ENCODE measurements at regions not wholly inside any gene's neighbourhood (a gene's known extent, or its start where the extent isn't known, plus 50 kb on each side); places are given as distances from the start of the nearest gene placed in this dataset.

DNA sequence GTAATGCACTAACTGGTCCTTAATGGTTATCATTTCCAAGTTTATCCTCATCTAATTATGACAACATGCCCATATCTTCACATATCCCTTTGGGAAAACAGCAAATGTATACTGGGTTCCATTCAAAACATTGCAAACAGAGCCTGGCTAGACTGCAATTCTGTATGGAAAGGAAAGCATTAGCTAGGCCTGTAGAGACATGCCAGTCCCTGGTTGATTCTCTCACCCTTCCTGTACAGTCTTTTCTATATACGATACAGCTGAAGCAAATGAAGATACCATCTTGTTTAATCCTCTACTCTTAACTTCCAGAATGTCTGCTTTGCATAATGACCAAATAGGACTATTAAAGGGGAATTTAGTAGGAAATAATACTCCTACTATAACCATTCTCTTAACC lies 294.4 kb upstream of the MC4R start:
- no peak overlapping the region for H3K27ac Mint-ChIP-seq
- H3K9me3 Mint-ChIP-seq, result peaks cover 7 to 8% of the 10 kb centered on the region in 2 donors
- no peaks in the 10 kb centered on the region for H3K27me3 Mint-ChIP-seq
- DNase-seq, result no peak
- no peak for ATAC-seq
- no peak overlapping the region for H3K4me3 Mint-ChIP-seq
- no peaks in the 10 kb centered on the region for H3K4me1 Mint-ChIP-seq

DNA sequence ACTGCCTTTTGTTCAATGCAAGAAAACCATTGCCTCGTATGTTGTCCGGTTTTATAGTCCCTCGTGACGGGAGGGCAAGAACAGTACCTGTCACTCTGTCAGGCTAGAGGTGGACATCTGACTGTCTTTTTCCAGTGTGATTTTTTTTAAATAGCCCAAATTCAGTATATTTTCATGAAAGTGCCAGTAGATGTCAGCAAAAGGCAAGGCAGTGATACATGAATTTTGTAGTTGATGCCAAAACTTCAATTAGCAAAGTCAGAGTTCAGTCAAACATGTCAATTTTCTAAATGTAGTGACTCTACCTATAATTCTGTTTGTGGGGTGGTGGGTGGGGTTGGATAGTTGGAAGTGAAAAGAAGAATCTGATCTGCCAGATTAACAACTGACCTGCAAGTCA lies 296.0 kb upstream of the MC4R start:
- ATAC-seq, result no peak
- Mint-ChIP-seq H3K27me3 (no peaks in the 10 kb centered on the region), H3K27ac (no peak overlapping the region), H3K4me1 (no peaks in the 10 kb centered on the region), H3K9me3 (peaks cover 7 to 8% of the 10 kb centered on the region in 2 donors), H3K4me3 (no peak overlapping the region)
- no peak for DNase-seq

DNA sequence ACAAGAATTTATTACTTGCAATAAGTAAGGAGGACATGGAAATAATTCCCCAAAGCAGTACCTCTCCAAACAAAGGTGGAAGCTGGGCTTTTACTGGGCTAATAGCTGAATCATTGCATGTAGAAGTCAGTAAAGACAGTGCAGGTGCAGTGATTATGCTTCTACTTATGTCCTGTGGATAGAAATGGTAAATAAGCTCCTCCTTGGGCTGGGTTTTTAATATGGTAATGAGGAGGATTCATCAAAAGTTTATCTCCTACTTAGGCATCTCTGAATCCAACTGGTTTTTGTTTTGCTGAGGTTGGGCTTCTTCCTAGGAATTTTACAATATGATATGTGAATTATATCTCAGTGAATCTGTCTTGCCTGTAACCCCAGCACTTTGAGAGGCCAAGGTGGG lies 297.4 kb upstream of the MC4R start:
- H3K27ac Mint-ChIP-seq, result no peak overlapping the region
- DNase-seq (no peak), ATAC-seq (no peak)
- no peak overlapping the region for H3K4me3 Mint-ChIP-seq
- no peaks in the 10 kb centered on the region for H3K4me1 Mint-ChIP-seq
- no peaks in the 10 kb centered on the region for H3K27me3 Mint-ChIP-seq
- no peaks in the 10 kb centered on the region for H3K9me3 Mint-ChIP-seq

DNA sequence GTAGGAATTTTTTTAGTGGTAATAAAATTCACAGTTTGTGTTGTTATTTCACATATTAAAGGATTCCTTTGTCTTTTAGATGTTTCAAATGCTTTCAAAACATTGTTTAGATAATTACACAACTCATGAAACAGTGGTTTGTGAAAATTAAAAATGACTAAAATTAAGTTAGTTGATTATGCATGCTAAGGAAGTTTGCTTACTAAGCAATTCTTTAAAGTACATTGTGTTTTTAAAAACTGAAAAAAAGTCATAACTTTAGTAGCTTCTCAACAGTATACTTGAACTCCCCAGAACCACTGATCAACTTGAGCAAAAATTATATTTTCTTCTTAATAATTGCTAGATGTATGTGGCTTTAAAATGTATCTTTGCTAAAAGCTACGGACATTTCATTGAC lies 298.4 kb upstream of the MC4R start:
- no peak overlapping the region for H3K27ac Mint-ChIP-seq
- DNase-seq (no peak), ATAC-seq (no peak)
- H3K4me1 Mint-ChIP-seq, result no peaks in the 10 kb centered on the region
- no peaks in the 10 kb centered on the region for H3K27me3 Mint-ChIP-seq
- H3K4me3 Mint-ChIP-seq, result no peak overlapping the region
- no peaks in the 10 kb centered on the region for H3K9me3 Mint-ChIP-seq

DNA sequence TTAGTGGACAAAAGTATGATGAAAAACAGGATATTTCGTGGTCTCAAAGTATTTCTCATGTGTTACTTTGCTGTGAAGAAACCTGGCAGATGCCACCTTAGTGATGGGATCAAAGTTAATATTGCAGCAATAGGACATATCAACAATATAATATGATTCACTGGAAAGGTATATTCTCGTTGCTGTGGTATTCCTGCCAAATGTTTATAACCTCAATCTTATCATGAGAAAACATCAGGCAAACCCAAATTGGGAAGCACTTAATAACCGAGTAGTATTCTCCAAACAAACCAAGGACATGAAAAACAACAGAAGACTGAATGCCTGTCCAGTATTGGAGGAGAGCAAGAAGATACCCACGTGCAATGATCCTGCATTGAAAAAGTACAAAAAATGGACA lies 302.6 kb upstream of the MC4R start:
- DNase-seq (no peak), ATAC-seq (no peak)
- H3K27me3 Mint-ChIP-seq, result no peaks in the 10 kb centered on the region
- H3K4me1 Mint-ChIP-seq, result no peaks in the 10 kb centered on the region
- H3K9me3 Mint-ChIP-seq, result no peaks in the 10 kb centered on the region
- no peak overlapping the region for H3K4me3 Mint-ChIP-seq
- no peak overlapping the region for H3K27ac Mint-ChIP-seq

DNA sequence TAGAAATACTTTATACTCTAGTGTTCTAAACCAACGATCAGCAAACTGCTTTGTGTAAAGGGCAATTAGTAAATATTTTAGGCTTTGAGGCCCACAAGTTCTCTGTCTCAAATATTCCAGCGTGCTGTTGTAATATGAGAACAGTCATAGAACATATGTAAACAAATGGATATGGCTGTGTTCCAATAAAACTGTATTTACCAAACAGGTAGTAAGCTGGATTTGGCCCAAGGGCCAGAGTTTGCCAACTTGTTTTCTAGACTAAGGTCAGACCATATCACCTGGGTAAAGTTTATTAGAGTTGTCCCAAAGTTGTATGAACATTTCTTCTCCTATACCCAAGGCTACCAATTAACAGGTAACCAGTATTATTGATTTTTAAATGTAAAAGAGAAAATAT lies 303.2 kb upstream of the MC4R start:
- DNase-seq (no peak), ATAC-seq (no peak)
- H3K4me1 Mint-ChIP-seq, result no peaks in the 10 kb centered on the region
- no peak overlapping the region for H3K27ac Mint-ChIP-seq
- H3K27me3 Mint-ChIP-seq, result no peaks in the 10 kb centered on the region
- no peaks in the 10 kb centered on the region for H3K9me3 Mint-ChIP-seq
- no peak overlapping the region for H3K4me3 Mint-ChIP-seq

DNA sequence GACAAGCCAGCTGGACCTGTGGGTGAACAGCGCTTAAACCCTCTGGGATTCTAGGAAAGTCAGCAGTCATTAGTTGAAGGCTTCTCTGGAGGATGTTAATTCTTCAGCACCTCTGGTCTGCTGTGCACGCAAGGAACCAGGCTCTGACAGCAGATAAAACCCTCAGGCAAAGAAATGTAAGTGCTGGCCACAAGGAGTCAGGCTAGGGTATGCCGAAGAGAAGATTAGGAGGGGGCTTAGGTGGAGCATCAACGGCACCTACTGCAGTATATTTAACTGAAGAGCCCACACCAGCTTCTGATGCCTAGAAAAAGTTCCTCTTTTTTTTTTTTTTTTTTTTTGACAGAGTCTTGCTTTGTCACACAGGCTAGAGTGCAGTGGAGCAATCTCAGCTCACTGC lies 304.2 kb upstream of the MC4R start:
- ATAC-seq (no peak), DNase-seq (no peak)
- H3K27ac Mint-ChIP-seq, result no peak overlapping the region
- no peaks in the 10 kb centered on the region for H3K27me3 Mint-ChIP-seq
- no peaks in the 10 kb centered on the region for H3K9me3 Mint-ChIP-seq
- H3K4me3 Mint-ChIP-seq, result no peak overlapping the region
- no peaks in the 10 kb centered on the region for H3K4me1 Mint-ChIP-seq

DNA sequence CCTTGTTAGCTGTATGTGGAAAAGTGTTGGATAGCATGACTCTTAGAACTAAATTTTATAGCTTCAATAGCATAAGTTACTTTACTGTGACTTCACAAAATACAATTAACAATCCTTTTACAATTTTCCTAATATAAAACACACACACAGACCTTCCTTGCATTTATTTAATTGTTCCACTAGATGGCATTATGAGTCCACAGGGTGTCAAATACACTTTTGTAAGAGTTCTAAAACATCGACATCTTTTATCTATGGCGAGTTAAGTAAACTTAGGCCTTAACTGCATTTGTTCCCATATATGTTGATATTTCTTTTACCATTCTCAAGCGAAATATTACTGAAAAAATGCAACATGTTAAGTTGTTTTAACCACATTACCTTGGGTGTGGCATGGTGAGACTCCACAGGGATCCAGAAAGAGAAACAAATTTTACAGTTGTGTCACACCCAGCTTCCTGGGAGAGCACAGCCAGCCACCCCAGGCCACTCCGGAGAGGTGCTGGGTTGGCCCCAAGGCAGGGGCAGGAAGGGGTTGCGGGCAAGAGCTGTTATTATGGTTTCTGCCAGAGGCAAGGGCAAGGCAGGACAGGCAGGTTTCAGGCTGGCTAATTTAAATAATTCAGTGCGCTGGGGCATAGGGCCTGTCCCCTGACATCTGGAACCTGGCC lies 312.4 kb upstream of the MC4R start:
- H3K9me3 Mint-ChIP-seq, result no peaks in the 10 kb centered on the region
- no peaks in the 10 kb centered on the region for H3K27me3 Mint-ChIP-seq
- no peaks in the 10 kb centered on the region for H3K4me1 Mint-ChIP-seq
- DNase-seq (no peak), ATAC-seq (no peak)
- no peak overlapping the region for H3K4me3 Mint-ChIP-seq
- no peak overlapping the region for H3K27ac Mint-ChIP-seq

DNA sequence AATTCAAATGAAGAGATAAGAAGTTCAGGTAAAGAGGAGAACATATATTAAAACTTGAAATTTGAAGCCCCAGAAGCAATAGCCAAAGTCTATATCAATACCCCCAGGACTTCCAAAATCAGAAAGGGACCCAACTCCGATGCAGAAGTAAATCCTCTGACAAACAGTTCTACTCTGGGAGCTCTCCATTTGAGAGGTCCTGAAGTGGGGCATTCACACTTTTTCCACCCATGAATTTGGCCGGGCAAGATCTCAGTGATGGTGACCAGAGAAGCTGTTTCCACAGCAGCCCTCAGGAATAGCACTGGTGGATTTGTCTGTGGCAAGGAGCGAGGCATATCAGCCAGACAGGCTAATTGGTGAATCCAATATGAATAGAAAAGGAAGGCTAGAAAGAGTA lies 313.6 kb upstream of the MC4R start:
- DNase-seq, result no peak
- Mint-ChIP-seq H3K4me1 (no peaks in the 10 kb centered on the region), H3K4me3 (no peak overlapping the region), H3K9me3 (no peaks in the 10 kb centered on the region), H3K27ac (no peak overlapping the region), H3K27me3 (no peaks in the 10 kb centered on the region)
- no peak for ATAC-seq

DNA sequence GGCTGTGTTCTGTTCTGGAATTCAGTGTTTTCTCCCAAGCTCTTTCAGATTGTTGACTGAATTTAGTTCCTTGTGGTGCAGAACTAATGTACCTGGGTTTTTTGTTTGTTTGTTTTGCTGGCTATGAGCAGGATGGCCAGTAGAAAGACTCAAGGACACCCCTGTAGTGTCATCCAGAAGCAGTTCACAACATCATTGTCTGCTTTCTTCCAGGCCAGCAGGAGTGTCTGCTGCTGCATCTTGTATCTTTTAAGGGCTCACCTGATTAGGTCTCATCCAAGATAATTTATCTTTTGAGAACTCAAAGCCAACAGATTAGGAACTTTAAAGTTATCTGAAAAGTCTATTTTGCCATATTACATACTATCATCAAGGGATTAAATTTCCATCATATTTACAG lies 318.5 kb upstream of the MC4R start:
- Mint-ChIP-seq H3K9me3 (no peaks in the 10 kb centered on the region), H3K27me3 (no peaks in the 10 kb centered on the region), H3K27ac (no peak overlapping the region), H3K4me1 (no peaks in the 10 kb centered on the region), H3K4me3 (no peak overlapping the region)
- no peak for DNase-seq
- ATAC-seq, result no peak

DNA sequence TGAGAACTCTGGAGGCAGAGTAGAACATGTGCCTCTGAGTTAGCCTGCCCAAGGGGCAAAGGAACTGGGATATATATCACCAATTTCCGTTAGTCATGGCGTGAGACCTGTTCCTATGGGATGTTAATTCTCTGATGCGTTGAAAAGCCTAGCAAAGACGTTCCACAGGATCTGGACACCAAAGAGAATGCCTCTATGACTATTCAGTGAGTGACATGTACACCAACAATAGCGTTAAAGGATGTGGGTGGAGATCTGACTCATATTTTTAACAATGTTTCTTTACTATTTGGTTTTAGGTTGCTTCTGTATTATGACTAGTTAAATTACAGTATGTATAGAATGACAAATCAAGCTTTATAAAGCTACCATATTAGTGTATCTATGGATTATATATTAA lies 320.9 kb upstream of the MC4R start:
- H3K27me3 Mint-ChIP-seq, result no peaks in the 10 kb centered on the region
- H3K27ac Mint-ChIP-seq, result no peak overlapping the region
- no peaks in the 10 kb centered on the region for H3K4me1 Mint-ChIP-seq
- no peak overlapping the region for H3K4me3 Mint-ChIP-seq
- H3K9me3 Mint-ChIP-seq, result no peaks in the 10 kb centered on the region
- ATAC-seq (no peak), DNase-seq (no peak)

DNA sequence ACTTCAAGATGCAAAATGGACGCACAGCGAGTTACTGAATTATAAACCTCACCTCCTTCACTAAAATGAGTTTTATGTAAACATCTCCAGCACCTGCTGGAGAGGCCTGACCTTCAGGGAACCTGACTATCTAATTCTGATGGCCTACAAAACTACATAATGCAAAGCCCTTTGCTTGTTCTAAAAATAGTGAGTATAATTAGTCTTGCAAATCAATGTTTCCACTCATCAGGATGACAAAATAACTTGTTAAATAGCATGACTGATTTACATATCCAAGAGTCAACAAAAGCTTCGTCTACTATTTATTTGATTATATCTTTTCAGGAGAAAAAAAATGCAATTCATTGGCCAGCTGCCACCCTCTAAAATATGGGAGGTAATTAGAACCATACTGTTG lies 326.3 kb upstream of the MC4R start:
- DNase-seq, result no peak
- peaks cover 7 to 8% of the 10 kb centered on the region in 2 donors for H3K9me3 Mint-ChIP-seq
- no peak overlapping the region for H3K4me3 Mint-ChIP-seq
- H3K27me3 Mint-ChIP-seq, result no peaks in the 10 kb centered on the region
- no peak overlapping the region for H3K27ac Mint-ChIP-seq
- H3K4me1 Mint-ChIP-seq, result no peaks in the 10 kb centered on the region
- ATAC-seq, result no peak

DNA sequence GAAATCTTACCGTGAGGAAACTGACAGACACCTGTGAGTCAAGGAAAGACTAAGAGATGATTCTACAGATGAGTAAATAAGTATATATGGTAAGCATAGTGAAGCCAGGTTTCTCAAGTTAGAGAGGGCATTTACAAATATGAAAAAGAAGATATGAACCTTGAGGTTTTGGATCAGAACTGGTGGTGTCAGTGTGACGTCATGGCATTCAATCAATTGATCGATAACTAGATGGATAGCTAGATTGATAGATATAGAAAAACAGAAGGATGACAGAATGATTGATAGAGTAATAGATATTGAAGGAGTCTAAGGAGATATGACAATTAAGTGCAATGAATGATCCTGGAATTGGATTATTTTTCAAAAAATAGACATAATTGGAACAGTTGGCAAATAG lies 350.2 kb upstream of the MC4R start:
- Mint-ChIP-seq H3K27ac (no peak overlapping the region), H3K27me3 (no peaks in the 10 kb centered on the region), H3K4me1 (no peaks in the 10 kb centered on the region), H3K4me3 (no peak overlapping the region), H3K9me3 (peaks cover 0 to 7% of the 10 kb centered on the region in 2 donors)
- ATAC-seq, result no peak
- DNase-seq, result no peak

DNA sequence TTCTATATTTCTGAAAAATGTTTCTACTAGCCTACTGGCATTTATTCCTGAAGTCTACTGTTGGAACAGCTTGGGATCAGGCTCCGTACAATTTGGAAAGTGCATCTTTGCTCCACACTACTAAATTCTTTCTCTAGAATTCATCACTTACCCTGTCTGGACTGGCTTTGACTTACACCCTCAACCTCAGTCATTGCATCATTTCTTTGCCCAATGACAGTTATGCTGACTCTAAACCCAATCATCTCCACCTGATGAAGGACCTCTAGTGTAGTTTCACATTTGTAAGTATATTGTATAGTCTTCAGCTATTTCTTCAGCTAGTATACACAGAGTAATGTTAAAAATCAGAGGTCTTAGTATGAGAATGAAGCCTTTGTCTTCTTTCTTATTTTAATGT lies 359.6 kb upstream of the MC4R start:
- H3K4me3 Mint-ChIP-seq, result no peak overlapping the region
- peaks cover 5 to 13% of the 10 kb centered on the region in 2 donors for H3K9me3 Mint-ChIP-seq
- no peaks in the 10 kb centered on the region for H3K27me3 Mint-ChIP-seq
- ATAC-seq (no peak), DNase-seq (no peak)
- H3K4me1 Mint-ChIP-seq, result no peaks in the 10 kb centered on the region
- no peak overlapping the region for H3K27ac Mint-ChIP-seq

DNA sequence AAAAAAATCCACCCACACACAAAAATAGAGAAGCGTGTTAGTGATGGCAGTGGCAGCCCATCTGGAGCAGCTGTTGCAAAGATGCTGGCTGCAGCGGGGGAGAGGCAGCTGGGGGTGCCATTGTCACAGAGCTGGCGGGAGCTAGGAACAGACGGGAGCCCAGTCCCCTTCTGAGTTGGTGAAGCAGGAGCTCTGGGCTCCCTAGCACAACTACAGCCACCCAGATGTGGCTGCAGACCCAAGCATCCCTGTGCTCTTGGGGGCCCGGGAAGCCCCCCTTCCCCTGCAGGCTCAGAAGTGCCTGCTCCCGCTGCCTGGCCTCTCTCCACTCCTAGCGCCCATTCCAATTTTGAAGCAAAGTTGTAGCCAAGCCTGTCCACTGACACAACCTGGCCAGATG lies 366.6 kb upstream of the MC4R start:
- H3K4me3 Mint-ChIP-seq, result no peak overlapping the region
- H3K27ac Mint-ChIP-seq, result no peak overlapping the region
- no peak for ATAC-seq

DNA sequence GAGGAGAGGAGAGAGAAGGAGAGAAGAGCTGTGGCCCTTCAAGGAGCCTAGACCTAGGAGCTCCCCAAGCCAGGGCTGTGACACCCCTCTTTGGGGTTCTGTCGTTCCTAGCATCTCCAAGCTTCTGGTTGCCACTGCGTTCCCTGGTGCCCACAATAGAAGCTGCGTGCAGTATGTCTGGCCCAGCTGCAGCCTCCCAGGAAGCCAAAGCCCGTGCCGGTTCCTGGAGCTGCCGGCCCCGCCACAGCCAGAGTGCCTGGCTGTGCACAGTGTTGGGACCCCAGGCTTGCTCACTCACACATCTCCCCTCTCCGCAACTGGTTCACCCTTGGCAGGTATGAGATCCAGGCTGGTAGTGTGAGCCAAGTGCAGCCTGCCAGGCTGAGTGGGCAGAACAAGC lies 367.7 kb upstream of the MC4R start:
- H3K4me3 Mint-ChIP-seq, result no peak overlapping the region
- H3K27me3 Mint-ChIP-seq, result no peaks in the 10 kb centered on the region
- H3K27ac Mint-ChIP-seq, result no peak overlapping the region
- DNase-seq (no peak), ATAC-seq (no peak)
- no peaks in the 10 kb centered on the region for H3K9me3 Mint-ChIP-seq
- no peaks in the 10 kb centered on the region for H3K4me1 Mint-ChIP-seq

More for the DNA sequence above, 366.6 kb upstream of the MC4R start:
- no peak for DNase-seq
- no peaks in the 10 kb centered on the region for H3K27me3 Mint-ChIP-seq
- peaks cover 0 to 8% of the 10 kb centered on the region in 2 donors for H3K9me3 Mint-ChIP-seq
- no peaks in the 10 kb centered on the region for H3K4me1 Mint-ChIP-seq

DNA sequence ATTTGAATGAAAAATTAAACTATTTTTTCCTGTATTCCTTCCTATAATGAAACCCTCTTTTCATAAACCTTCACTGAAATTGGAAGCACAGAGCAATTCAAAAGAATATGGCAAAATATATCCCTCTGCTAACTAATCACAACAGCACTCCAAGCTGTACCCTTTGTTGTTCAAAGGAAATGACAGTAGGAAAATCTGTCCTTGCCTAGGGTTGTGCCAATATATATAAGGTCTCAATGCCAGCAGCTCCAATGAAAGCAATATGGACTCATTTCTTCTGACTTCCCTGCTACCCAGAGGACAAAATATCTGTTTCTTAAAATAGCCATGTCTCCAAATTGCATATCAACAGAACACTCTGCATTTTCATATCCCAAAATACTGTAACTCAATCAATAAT lies 373.9 kb upstream of the MC4R start:
- ATAC-seq (no peak), DNase-seq (no peak)
- Mint-ChIP-seq H3K4me3 (no peak overlapping the region), H3K27me3 (no peaks in the 10 kb centered on the region), H3K9me3 (no peaks in the 10 kb centered on the region), H3K4me1 (no peaks in the 10 kb centered on the region), H3K27ac (no peak overlapping the region)

Data from stimulated activated naive CD8-positive, alpha-beta T cell treated with anti-CD3 and anti-CD28 coated beads, Interleukin-15, amount 100 ng/mL, for 72 hours (primary cell).